ENCODE measurements at regions not wholly inside any gene's neighbourhood (a gene's known extent, or its start where the extent isn't known, plus 50 kb on each side); places are given as distances from the start of the nearest gene placed in this dataset.

- DNase-seq (ENCODE audit: low read depth) = no peak
- no peak for TF ChIP-seq CTCF (IDR thresholded peaks at IDR 0.05; ENCODE audit: insufficient read depth, low read depth, low read length)
Measured at GRCh38 chr2:41940060-41940744, 107.6 kb upstream of the PKDCC start.

GRCh38 chr2:41940745-41941063 is 107.1 kb upstream of the PKDCC start:
- TF ChIP-seq CTCF (IDR thresholded peaks at IDR 0.05; ENCODE audit: insufficient read depth, low read depth, low read length) = no peak
- no peak for DNase-seq (ENCODE audit: low read depth)
- no peak overlapping the region for H3K4me3 ChIP-seq (ENCODE audit: low read depth, low read length)

More at GRCh38 chr2:41940060-41940744, 107.6 kb upstream of the PKDCC start:
- H3K4me3 ChIP-seq (ENCODE audit: low read depth, low read length) = no peak overlapping the region

GRCh38 chr2:41941831-41942230 is 106.0 kb upstream of the PKDCC start:
- no peak for TF ChIP-seq CTCF (IDR thresholded peaks at IDR 0.05; ENCODE audit: insufficient read depth, low read depth, low read length)
- no peak for DNase-seq (ENCODE audit: low read depth)

GRCh38 chr2:41942278-41942677 is 105.5 kb upstream of the PKDCC start:
- no peak for TF ChIP-seq CTCF (IDR thresholded peaks at IDR 0.05; ENCODE audit: insufficient read depth, low read depth, low read length)
- no peak for DNase-seq (ENCODE audit: low read depth)
- H3K4me3 ChIP-seq (ENCODE audit: low read depth, low read length) = no peak overlapping the region

More at GRCh38 chr2:41941831-41942230, 106.0 kb upstream of the PKDCC start:
- no peak overlapping the region for H3K4me3 ChIP-seq (ENCODE audit: low read depth, low read length)

- TF ChIP-seq CTCF (IDR thresholded peaks at IDR 0.05; ENCODE audit: insufficient read depth, low read depth, low read length) = no peak
- no peak overlapping the region for H3K4me3 ChIP-seq (ENCODE audit: low read depth, low read length)
- no peak for DNase-seq (ENCODE audit: low read depth)
Measured at GRCh38 chr2:41943159-41943558, 104.7 kb upstream of the PKDCC start.

GRCh38 chr2:41944220-41944880 is 103.5 kb upstream of the PKDCC start:
- TF ChIP-seq CTCF (IDR thresholded peaks at IDR 0.05; ENCODE audit: insufficient read depth, low read depth, low read length) = no peak
- H3K4me3 ChIP-seq (ENCODE audit: low read depth, low read length) = no peak overlapping the region
- DNase-seq (ENCODE audit: low read depth) = no peak

All from fibroblast of villous mesenchyme (primary cell).